AG10803 (cell line): ENCODE measurements at regions not wholly inside any gene's neighbourhood (a gene's known extent, or its start where the extent isn't known, plus 50 kb on each side); places are given as distances from the start of the nearest gene placed in this dataset.

Experiments
- DNase-seq: peaks from one replicate; pipeline ENCODE4 v3.0.0; 2010; ENCODE audit warnings: low read depth
- H3K4me3 ChIP-seq: 2 replicates; pipeline ENCODE4 v1.5.1; 2011; ENCODE audit warnings: mild to moderate bottlenecking, low read length, control low read depth
- CTCF ChIP-seq: conservative IDR thresholded peaks from 2 replicates; pipeline ENCODE4 v1.5.1; 2011; ENCODE audit warnings: mild to moderate bottlenecking, low read length, control low read depth, inconsistent platforms

- H3K4me3 ChIP-seq: no peak overlapping the region
- no peak for TF ChIP-seq CTCF
- DNase-seq: no peak
Measured at GRCh38 chr2:106941372-106941993, 55.5 kb upstream of the ST6GAL2 start.

- DNase-seq: peak; percentile 12
- no peak overlapping the region for H3K4me3 ChIP-seq
- no peak for TF ChIP-seq CTCF
Measured at GRCh38 chr2:106943468-106944200, 57.7 kb upstream of the ST6GAL2 start.

GRCh38 chr2:106944215-106944614 lies 58.2 kb upstream of the ST6GAL2 start:
- peak; percentile 74 for DNase-seq
- no peak for TF ChIP-seq CTCF

GRCh38 chr2:106948540-106948939 lies 62.6 kb upstream of the ST6GAL2 start:
- no peak overlapping the region for H3K4me3 ChIP-seq
- DNase-seq: peak; percentile 35
- TF ChIP-seq CTCF: no peak

More at GRCh38 chr2:106944215-106944614, 58.2 kb upstream of the ST6GAL2 start:
- no peak overlapping the region for H3K4me3 ChIP-seq

- no peak overlapping the region for H3K4me3 ChIP-seq
- DNase-seq: no peak
- TF ChIP-seq CTCF: no peak
Measured at GRCh38 chr2:106953236-106953635, 67.3 kb upstream of the ST6GAL2 start.

- no peak for TF ChIP-seq CTCF
- H3K4me3 ChIP-seq: no peak overlapping the region
- DNase-seq: no peak
Measured at GRCh38 chr2:106953779-106954178, 67.8 kb upstream of the ST6GAL2 start.

- H3K4me3 ChIP-seq: no peak overlapping the region
- no peak for DNase-seq
- no peak for TF ChIP-seq CTCF
Measured at GRCh38 chr2:106954304-106954703, 68.3 kb upstream of the ST6GAL2 start.
